Endothelial cell of hepatic sinusoid (primary cell): ENCODE measurements at regions not wholly inside any gene's neighbourhood (a gene's known extent, or its start where the extent isn't known, plus 50 kb on each side); places are given as distances from the start of the nearest gene placed in this dataset.

Experiments
- in situ Hi-C: cut with HindIII; loops from 2 replicates; pipeline ENCODE4 v1.10.0; 2017; ENCODE audit warnings: low sequenced_read_pairs

- in situ Hi-C loops: no loop called here
These were observed 89.4 kb downstream of the FOXB1 start for GRCh38 chr15:60093273-60094067.

DNA sequence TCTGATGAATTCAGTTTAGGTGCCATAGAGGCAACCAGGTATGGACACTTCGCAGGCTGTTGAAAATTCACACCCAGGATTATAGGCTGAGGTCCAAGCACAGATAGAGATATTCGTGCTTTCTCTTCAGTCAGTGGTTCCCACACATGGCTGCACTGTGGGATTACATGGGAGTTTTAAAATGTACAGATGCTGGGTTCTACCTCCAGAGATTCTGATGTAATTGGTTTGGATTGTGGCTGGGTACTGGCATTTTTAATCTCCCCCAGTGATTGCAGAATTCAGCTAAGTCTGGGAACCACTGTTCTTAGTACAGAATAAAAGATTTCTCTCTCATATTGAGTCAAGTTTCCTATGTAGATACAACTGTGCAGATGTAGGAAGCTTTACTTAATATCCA, 91.6 kb downstream of the FOXB1 start:
- in situ Hi-C loops: no loop called here

DNA sequence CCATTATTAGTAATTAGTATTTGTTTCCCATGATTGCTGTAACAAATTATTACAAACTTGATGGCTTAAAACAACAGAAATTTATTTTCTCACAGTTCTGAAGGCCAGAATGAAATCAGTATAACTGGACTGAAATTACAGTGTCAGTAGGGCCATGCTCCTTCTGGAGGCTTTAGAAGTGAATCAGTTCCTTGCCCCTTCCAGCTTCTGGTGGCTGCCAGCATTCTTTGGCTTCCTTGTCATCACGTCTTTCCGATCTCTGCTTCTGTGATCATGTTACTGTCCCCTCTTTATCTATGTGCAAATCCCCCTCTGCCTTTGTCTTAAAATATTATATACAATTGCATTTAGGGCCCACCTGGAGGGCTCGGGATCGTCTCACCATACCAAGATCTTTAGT, 92.0 kb downstream of the FOXB1 start:
- in situ Hi-C loops: no loop called here

DNA sequence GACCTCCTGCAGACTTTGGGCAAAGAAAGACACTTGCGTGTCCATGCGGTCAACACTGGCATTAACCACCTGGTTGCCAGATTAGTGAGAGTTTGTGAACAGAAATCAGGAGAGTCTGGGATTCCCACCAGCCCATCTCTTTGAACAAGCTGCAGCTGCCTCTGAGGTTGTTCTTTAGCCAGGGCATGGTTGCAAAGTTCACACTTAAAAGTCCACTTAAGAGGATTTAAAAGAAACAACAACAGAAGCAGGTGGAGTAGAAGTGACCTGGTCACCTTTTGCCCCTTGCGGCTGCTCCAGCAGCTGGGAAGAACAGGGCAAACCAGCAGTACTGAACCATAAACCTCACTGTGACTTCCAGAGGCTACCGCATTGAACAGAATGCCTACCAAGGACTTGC, 97.3 kb downstream of the FOXB1 start:
- in situ Hi-C loops: no loop called here

GRCh38 chr15:60102748-60103147, 98.6 kb downstream of the FOXB1 start:
- in situ Hi-C loops: no loop called here

- in situ Hi-C loops: loop anchor here (5.0 kb wide), 1 partner anchor 74 kb away; no protein-coding TSS in a partner anchor
These were observed 106.8 kb downstream of the FOXB1 start for GRCh38 chr15:60110909-60111308.

DNA sequence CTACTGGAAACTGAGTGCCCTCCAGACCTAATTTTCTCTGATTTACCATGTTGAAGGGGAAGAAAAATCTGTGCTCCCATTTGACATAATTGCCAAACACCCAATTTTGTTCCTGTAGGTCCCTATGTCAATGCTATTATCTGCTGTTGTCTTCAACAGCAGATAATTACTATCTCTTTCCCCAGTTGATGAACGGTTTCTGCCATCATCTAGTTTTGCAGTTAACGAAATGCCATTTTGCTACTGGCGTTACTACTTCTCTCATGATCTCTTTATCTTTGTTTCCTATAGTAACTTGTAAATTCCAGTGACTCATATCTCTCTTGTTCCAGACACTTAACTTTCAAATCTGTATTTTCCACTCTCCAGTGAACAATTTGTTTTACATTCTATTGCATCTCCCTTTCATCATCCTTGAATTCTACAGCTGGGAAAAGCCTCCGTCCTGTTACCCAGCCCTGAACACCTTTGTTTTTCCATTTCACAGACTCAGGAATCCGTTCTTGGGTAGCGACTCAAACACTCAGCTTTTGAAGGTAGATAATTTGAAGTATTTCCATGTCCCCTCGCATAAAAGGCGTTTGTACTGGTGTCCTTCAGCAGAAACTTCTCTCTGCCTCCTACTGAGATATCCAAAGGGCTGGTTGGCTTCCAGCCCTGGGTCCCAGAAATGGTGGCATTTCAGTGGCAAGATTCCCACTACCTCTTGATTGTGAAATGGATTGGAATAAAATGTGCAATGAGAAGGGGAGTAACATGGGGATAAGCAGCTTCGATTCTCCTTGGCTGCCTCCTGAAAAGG, 111.7 kb downstream of the FOXB1 start:
- in situ Hi-C loops: no loop called here

GRCh38 chr15:60116456-60117089, 112.5 kb downstream of the FOXB1 start:
- in situ Hi-C loops: no loop called here

DNA sequence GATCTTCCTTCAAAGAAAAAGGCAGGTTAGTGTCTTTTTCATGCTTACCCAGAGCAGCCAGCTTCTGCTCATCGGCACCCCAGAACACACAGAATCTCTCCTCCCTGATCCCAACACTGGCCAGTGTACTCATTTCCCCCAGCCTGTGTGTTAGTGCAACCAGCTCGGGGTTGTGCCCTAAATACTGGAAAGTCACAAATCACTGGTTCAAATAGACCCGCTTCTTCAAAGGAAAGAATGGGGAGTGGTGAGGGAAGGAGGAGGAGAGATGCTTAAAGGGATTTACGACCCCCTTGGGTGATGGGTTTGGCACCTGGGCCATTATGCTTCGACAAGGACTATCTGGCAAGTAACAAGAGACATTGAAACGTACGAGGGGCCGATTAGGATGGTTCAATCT, 114.0 kb downstream of the FOXB1 start:
- in situ Hi-C loops: no loop called here

GRCh38 chr15:60118626-60119025, 114.5 kb downstream of the FOXB1 start:
- in situ Hi-C loops: no loop called here

DNA sequence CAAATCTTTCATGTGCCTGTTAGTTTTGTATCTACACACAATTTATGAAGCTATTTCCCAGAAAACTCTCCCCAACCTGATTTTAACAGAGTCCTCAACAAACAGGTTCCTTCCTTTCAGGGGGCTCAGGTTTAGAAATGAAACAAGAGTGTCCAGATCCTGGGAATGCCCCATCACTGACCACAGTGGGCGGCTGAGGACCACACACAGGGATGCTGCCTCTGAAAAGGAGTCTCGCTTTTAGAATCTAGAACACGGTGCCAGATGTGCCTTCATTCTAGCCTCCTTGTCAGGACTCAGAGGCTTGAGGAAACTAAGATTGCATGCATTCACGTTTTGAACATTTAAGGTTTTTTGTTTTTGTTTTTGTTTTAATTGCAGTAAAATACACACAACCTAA, 115.0 kb downstream of the FOXB1 start:
- in situ Hi-C loops: no loop called here

- in situ Hi-C loops: no loop called here
These were observed 116.0 kb downstream of the FOXB1 start for GRCh38 chr15:60120100-60120499.

GRCh38 chr15:60121845-60122244, 117.7 kb downstream of the FOXB1 start:
- in situ Hi-C loops: no loop called here

- in situ Hi-C loops: no loop called here
These were observed 118.6 kb downstream of the FOXB1 start for GRCh38 chr15:60122691-60123090.

- in situ Hi-C loops: loop anchor here (5.0 kb wide), 1 partner anchor 58 kb away; no protein-coding TSS in a partner anchor
These were observed 120.5 kb downstream of the FOXB1 start for GRCh38 chr15:60124460-60125070.

- in situ Hi-C loops: loop anchor here (5.0 kb wide), 1 partner anchor 57 kb away; no protein-coding TSS in a partner anchor
These were observed 121.2 kb downstream of the FOXB1 start for GRCh38 chr15:60125334-60125733.

DNA sequence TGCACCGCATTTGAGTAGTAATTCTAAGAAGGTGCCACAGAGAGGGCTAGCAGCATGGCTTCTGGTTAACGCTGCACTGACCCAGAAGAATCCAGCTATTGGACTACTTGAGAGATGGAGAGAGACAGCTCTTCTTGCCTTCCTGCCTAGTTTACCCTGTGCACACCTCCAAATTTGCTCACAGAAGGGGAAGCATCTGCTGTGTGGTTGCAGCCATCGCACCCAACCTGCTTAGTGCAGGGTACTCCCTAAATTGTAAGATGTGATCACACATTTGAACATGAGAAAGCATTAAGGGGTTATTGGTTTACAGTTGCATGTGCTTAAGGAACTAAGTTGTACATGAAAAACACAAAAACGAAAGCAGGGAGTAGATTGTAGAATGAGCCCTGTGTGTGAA, 122.1 kb downstream of the FOXB1 start:
- in situ Hi-C loops: loop anchor here (5.0 kb wide), 1 partner anchor 56 kb away; no protein-coding TSS in a partner anchor

DNA sequence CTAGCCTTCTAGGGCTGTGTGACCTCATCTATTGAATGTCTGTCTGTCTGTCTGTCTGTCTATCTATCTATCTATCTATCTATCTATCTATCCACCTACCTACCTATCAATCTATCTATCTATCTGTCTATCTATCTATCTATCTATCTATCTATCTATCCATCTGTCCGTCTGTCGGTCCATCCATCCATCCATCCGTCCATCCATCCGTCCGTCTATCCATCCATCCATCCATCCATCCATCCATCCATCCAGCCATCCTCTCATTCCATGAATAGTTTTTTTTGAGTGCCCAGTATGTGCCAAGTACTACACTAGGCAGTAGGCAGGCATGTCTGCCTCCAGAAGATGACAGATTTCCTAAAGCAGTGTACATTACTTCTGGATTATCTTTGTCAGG, 122.5 kb downstream of the FOXB1 start:
- in situ Hi-C loops: loop anchor here (5.0 kb wide), 1 partner anchor 56 kb away; no protein-coding TSS in a partner anchor

DNA sequence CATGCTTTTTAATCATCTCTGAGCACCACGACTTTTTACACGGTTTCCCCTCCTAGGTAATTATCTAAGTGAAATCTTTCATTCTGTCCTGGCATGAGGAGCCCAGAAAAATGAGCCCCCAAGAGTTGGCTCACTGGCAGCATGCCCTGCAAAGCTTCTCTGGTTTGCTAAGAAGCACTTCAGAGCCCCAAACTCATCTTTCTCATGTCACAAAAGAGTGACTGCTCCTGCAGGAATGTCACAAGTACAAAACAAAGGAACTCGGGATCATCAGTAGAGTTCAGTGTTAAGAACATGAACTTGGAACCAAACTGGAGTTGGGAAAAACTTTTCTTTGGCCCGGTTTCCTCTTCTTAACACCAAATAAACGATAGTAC, 123.9 kb downstream of the FOXB1 start:
- in situ Hi-C loops: loop anchor here (5.0 kb wide), 1 partner anchor 54 kb away; no protein-coding TSS in a partner anchor

DNA sequence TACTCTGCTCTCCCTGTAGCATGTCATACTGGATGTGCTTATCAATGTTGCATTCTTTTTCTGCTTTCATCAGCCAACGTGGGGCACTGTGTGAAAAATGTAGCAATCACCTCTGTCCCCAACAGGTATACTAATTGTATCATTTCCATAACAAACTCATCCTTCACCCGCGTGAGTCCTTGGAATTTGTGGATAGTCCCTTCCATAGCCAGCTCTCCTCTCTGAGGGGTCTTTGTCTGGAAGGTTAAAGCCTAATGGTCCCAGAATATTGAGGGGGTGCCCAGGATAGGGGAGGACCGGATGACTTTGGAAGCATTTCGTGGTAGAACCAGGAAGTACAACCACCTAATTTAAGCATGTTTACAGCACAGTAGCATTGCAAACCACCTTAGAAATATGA, 124.6 kb downstream of the FOXB1 start:
- in situ Hi-C loops: loop anchor here (5.0 kb wide), 1 partner anchor 54 kb away; no protein-coding TSS in a partner anchor

GRCh38 chr15:60130398-60130797, 126.3 kb downstream of the FOXB1 start:
- in situ Hi-C loops: no loop called here
